WERI-Rb-1 (cell line): ENCODE measurements at regions not wholly inside any gene's neighbourhood (a gene's known extent, or its start where the extent isn't known, plus 50 kb on each side); places are given as distances from the start of the nearest gene placed in this dataset.
A peak's percentile ranks its signal among the peaks of the same experiment; 100 is the strongest.

Experiments
- DNase-seq: peaks from one replicate; pipeline ENCODE4 v3.0.0-alpha.2; 2020
- H3K27ac ChIP-seq: fragments of 250-450 bp; sonication (Bioruptor Pico); 2 replicates; pipeline ENCODE4 v1.5.1; 2020; ENCODE audit warnings: mild to moderate bottlenecking, moderate library complexity
- H3K27me3 ChIP-seq: fragments of 250-450 bp; sonication (Bioruptor Pico); 2 replicates; pipeline ENCODE4 v1.5.1; 2021; ENCODE audit warnings: mild to moderate bottlenecking, low read depth, moderate library complexity; ENCODE audit not compliant: insufficient read depth, severe bottlenecking
- H3K36me3 ChIP-seq: fragments of 250-450 bp; sonication (Bioruptor Pico); 2 replicates; pipeline ENCODE4 v1.5.1; 2020; ENCODE audit warnings: mild to moderate bottlenecking, moderate library complexity
- H3K4me3 ChIP-seq: 2 replicates; pipeline ENCODE4 v1.5.1; 2011; ENCODE audit warnings: low read depth, mild to moderate bottlenecking, control low read depth, low read length
- H3K9me3 ChIP-seq: fragments of 250-450 bp; sonication (Bioruptor Pico); 2 replicates; pipeline ENCODE4 v1.5.1; 2021; ENCODE audit warnings: mild to moderate bottlenecking, moderate library complexity; ENCODE audit not compliant: severe bottlenecking
- TF ChIP-seq, protein P1 (sequence below): IDR thresholded peaks from 2 replicates; pipeline ENCODE4 v1.5.1; 2011; ENCODE audit warnings: low read depth, mild to moderate bottlenecking, control low read depth, inconsistent platforms, low read length

- TF ChIP-seq, protein P1, sequence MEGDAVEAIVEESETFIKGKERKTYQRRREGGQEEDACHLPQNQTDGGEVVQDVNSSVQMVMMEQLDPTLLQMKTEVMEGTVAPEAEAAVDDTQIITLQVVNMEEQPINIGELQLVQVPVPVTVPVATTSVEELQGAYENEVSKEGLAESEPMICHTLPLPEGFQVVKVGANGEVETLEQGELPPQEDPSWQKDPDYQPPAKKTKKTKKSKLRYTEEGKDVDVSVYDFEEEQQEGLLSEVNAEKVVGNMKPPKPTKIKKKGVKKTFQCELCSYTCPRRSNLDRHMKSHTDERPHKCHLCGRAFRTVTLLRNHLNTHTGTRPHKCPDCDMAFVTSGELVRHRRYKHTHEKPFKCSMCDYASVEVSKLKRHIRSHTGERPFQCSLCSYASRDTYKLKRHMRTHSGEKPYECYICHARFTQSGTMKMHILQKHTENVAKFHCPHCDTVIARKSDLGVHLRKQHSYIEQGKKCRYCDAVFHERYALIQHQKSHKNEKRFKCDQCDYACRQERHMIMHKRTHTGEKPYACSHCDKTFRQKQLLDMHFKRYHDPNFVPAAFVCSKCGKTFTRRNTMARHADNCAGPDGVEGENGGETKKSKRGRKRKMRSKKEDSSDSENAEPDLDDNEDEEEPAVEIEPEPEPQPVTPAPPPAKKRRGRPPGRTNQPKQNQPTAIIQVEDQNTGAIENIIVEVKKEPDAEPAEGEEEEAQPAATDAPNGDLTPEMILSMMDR: peak; percentile 33; the same call in 1 of the 2 replicates
- no peaks in the 10 kb centered on the region for H3K9me3 ChIP-seq
- no peak overlapping the region for H3K4me3 ChIP-seq
- H3K27ac ChIP-seq: no peak overlapping the region
- no peaks in the 10 kb centered on the region for H3K27me3 ChIP-seq
- H3K36me3 ChIP-seq: no peaks in the 10 kb centered on the region
- peak; percentile 38 for DNase-seq
Observed at GRCh38 chr4:71941001-71941400, 90.8 kb upstream of the NPFFR2 start.

- H3K36me3 ChIP-seq: no peaks in the 10 kb centered on the region
- no peak overlapping the region for H3K27ac ChIP-seq
- peaks cover 8% of the 10 kb centered on the region for H3K9me3 ChIP-seq
- no peaks in the 10 kb centered on the region for H3K27me3 ChIP-seq
- DNase-seq: no peak
- TF ChIP-seq, protein P1: no peak
- H3K4me3 ChIP-seq: no peak overlapping the region
Observed at GRCh38 chr4:71944956-71945355, 86.8 kb upstream of the NPFFR2 start.

GRCh38 chr4:71945791-71946190, 86.0 kb upstream of the NPFFR2 start:
- Histone ChIP-seq H3K36me3 (no peaks in the 10 kb centered on the region), H3K27me3 (no peaks in the 10 kb centered on the region), H3K4me3 (no peak overlapping the region), H3K27ac (no peak overlapping the region), H3K9me3 (peaks cover 8% of the 10 kb centered on the region)
- TF ChIP-seq, protein P1: no peak
- DNase-seq: no peak

GRCh38 chr4:71958978-71959377, 72.8 kb upstream of the NPFFR2 start:
- H3K27me3 ChIP-seq: no peaks in the 10 kb centered on the region
- H3K9me3 ChIP-seq: no peaks in the 10 kb centered on the region
- no peak for DNase-seq
- H3K4me3 ChIP-seq: no peak overlapping the region
- H3K27ac ChIP-seq: no peak overlapping the region
- no peaks in the 10 kb centered on the region for H3K36me3 ChIP-seq
- TF ChIP-seq, protein P1: no peak

DNA sequence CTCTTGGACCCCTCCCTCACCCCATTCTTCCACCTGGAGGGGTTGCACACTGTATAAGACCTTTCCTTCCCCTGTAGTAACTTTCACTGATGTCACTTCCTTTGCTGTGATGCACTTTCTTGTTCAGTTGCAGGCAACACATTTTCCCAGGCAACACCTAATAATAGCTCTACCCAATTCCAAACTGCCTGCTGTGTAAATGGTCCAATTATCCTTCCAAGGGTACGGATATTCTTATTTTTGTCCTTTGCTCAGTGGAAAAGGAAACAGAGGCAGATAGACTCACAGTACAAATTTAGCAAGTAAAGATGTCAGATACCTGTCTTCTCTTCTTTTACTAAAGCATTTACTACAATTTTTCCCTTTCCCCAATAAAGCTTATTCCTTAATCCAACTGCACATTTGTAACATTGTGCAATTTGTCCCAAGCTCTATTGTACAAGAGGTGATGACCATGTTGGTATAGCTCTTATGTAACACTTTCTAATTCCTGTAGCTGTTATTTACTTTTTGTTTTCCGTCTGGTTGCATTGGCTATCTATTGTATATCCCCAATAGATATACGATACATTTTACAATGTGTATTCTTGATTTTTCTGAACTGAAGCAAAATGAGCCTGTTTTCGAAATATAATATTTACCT, 69.1 kb upstream of the NPFFR2 start:
- no peaks in the 10 kb centered on the region for H3K27me3 ChIP-seq
- H3K4me3 ChIP-seq: no peak overlapping the region
- H3K27ac ChIP-seq: no peak overlapping the region
- no peak for DNase-seq
- no peaks in the 10 kb centered on the region for H3K9me3 ChIP-seq
- TF ChIP-seq, protein P1: no peak
- no peaks in the 10 kb centered on the region for H3K36me3 ChIP-seq

GRCh38 chr4:71974681-71975080, 57.1 kb upstream of the NPFFR2 start:
- Histone ChIP-seq H3K4me3 (no peak overlapping the region), H3K27ac (no peak overlapping the region), H3K36me3 (no peaks in the 10 kb centered on the region), H3K27me3 (no peaks in the 10 kb centered on the region), H3K9me3 (no peaks in the 10 kb centered on the region)
- DNase-seq: no peak
- TF ChIP-seq, protein P1: no peak
